Keratinocyte (primary cell): ENCODE measurements at regions not wholly inside any gene's neighbourhood (a gene's known extent, or its start where the extent isn't known, plus 50 kb on each side); places are given as distances from the start of the nearest gene placed in this dataset.

Experiments used
- DNase-seq: peaks from one replicate; pipeline ENCODE4 v3.0.0-alpha.2; 2011; ENCODE audit warnings: low read depth, missing footprints, low spot score
- FAIRE-seq: peaks from 2 replicates; lab custom pipeline; 2011; peaks lifted over from hg19 to GRCh38; lab: Jason Lieb, UNC
- H2AFZ ChIP-seq: 2 replicates; pipeline ENCODE4 v1.6.0; 2012; ENCODE audit warnings: low read length, control low read depth, inconsistent platforms; ENCODE audit not compliant: control insufficient read depth
- H3K27ac ChIP-seq: 2 replicates; pipeline ENCODE4 v1.5.1; 2011; ENCODE audit warnings: low read length; ENCODE audit not compliant: control insufficient read depth, insufficient read depth
- H3K27me3 ChIP-seq: 3 replicates; pipeline ENCODE4 v1.6.0; 2011; ENCODE audit warnings: low read length; ENCODE audit not compliant: control insufficient read depth, insufficient read depth; ENCODE audit errors: extremely low read depth
- H3K36me3 ChIP-seq, 2 experiments: 2 replicates in 1 of 2; 3 replicates in 1 of 2; pipeline ENCODE4 v1.5.1; 2011; ENCODE audit warnings: low read length in 2 of 2, mild to moderate bottlenecking in 1 of 2; ENCODE audit not compliant: control insufficient read depth in 2 of 2, insufficient read depth in 2 of 2; ENCODE audit errors: extremely low read depth in 1 of 2
- H3K4me1 ChIP-seq: 3 replicates; pipeline ENCODE4 v1.5.1; 2011; ENCODE audit warnings: low read length; ENCODE audit not compliant: control insufficient read depth, insufficient read depth; ENCODE audit errors: extremely low read depth
- H3K4me2 ChIP-seq: 3 replicates; pipeline ENCODE4 v1.6.0; 2011; ENCODE audit warnings: low read depth, low read length; ENCODE audit not compliant: control insufficient read depth, insufficient read depth; ENCODE audit errors: extremely low read depth
- H3K4me3 ChIP-seq, 3 experiments: fragments of 200-600 bp in 1 of 3; sonication (generic) in 1 of 3; 2 replicates in 2 of 3; 3 replicates in 1 of 3; pipeline ENCODE4 v1.5.1; 2011 to 2016; ENCODE audit warnings: low read length in 3 of 3, mild to moderate bottlenecking in 3 of 3, control low read depth in 2 of 3, inconsistent platforms in 1 of 3, low read depth in 1 of 3, mixed read lengths in 1 of 3, mixed run types in 1 of 3, moderate library complexity in 1 of 3; ENCODE audit not compliant: control insufficient read depth in 2 of 3, insufficient read depth in 2 of 3; ENCODE audit errors: extremely low read depth in 1 of 3
- H3K79me2 ChIP-seq: 2 replicates; pipeline ENCODE4 v1.6.0; 2012; ENCODE audit warnings: low read length; ENCODE audit not compliant: control insufficient read depth, insufficient read depth
- H3K9ac ChIP-seq: 3 replicates; pipeline ENCODE4 v1.6.0; 2011; ENCODE audit warnings: low read length; ENCODE audit not compliant: control insufficient read depth, insufficient read depth; ENCODE audit errors: extremely low read depth
- H3K9me1 ChIP-seq: 3 replicates; pipeline ENCODE4 v1.6.0; 2011; ENCODE audit warnings: low read length; ENCODE audit not compliant: control insufficient read depth, insufficient read depth; ENCODE audit errors: extremely low read depth
- H3K9me3 ChIP-seq: 2 replicates; pipeline ENCODE4 v1.5.1; 2012; ENCODE audit warnings: low read depth, low read length; ENCODE audit not compliant: control insufficient read depth
- H4K20me1 ChIP-seq: 3 replicates; pipeline ENCODE4 v1.6.0; 2011; ENCODE audit warnings: low read length; ENCODE audit not compliant: control insufficient read depth, insufficient read depth; ENCODE audit errors: extremely low read depth
- CTCF ChIP-seq, 3 experiments: IDR thresholded peaks in 1 of 3; conservative IDR thresholded peaks in 1 of 3; optimal IDR thresholded peaks in 1 of 3; 2 replicates in 2 of 3; 3 replicates in 1 of 3; pipeline versions ENCODE3 to v1.5.1; 2011; ENCODE audit warnings: low read length in 3 of 3, mild to moderate bottlenecking in 3 of 3, moderate library complexity in 2 of 3, control low read depth in 1 of 3, inconsistent platforms in 1 of 3; ENCODE audit not compliant: insufficient read depth in 2 of 3; ENCODE audit errors: extremely low read depth in 1 of 3
- EZH2 ChIP-seq: IDR thresholded peaks from one replicate; pipeline ENCODE4 v1.6.1; 2012; ENCODE audit warnings: inconsistent platforms, mild to moderate bottlenecking, low read length, moderate library complexity
- dilution Hi-C: fragments of 300-500 bp; cut with MboI; formaldehyde crosslinking; loops from one replicate; pipeline ENCODE4 v1.7.0; 2020; ENCODE audit warnings: low sequenced_read_pairs; ENCODE audit not compliant: extremely low pct_ligation_motif_present

GRCh38 chr5:2300421-2300820, 417.7 kb upstream of the IRX4 start:
- H3K4me2 ChIP-seq: no peak overlapping the region
- H2AFZ ChIP-seq: no peak overlapping the region
- H3K27ac ChIP-seq: no peak overlapping the region
- H4K20me1 ChIP-seq: no peaks in the 10 kb centered on the region
- DNase-seq (no peak), FAIRE-seq (no peak)
- no peak for TF ChIP-seq CTCF (optimal IDR thresholded peaks at IDR 0.05 in 1 of 3, IDR thresholded peaks at IDR 0.05 in 1 of 3, conservative IDR thresholded peaks at IDR 0.05 in 1 of 3; ENCODE audit: extremely low read depth in 1 of 3, insufficient read depth in 2 of 3, low read length in 3 of 3)
- TF ChIP-seq EZH2: no peak
- dilution Hi-C loops: no loop called here
- H3K79me2 ChIP-seq: no peaks in the 10 kb centered on the region
- no peaks in the 10 kb centered on the region for H3K4me1 ChIP-seq
- H3K27me3 ChIP-seq: no peaks in the 10 kb centered on the region
- H3K9me3 ChIP-seq: no peaks in the 10 kb centered on the region
- no peak overlapping the region for H3K4me3 ChIP-seq
- no peaks in the 10 kb centered on the region for H3K9me1 ChIP-seq
- H3K36me3 ChIP-seq: no peaks in the 10 kb centered on the region
- H3K9ac ChIP-seq: no peak overlapping the region

GRCh38 chr5:2299388-2300220, 416.9 kb upstream of the IRX4 start:
- no peak for TF ChIP-seq EZH2
- no peak for TF ChIP-seq CTCF (optimal IDR thresholded peaks at IDR 0.05 in 1 of 3, IDR thresholded peaks at IDR 0.05 in 1 of 3, conservative IDR thresholded peaks at IDR 0.05 in 1 of 3; ENCODE audit: extremely low read depth in 1 of 3, insufficient read depth in 2 of 3, low read length in 3 of 3)
- FAIRE-seq: no peak

More at GRCh38 chr5:2299388-2300220, 416.9 kb upstream of the IRX4 start:
- no peak overlapping the region for H3K4me2 ChIP-seq
- no peaks in the 10 kb centered on the region for H3K4me1 ChIP-seq
- no peak overlapping the region for H3K4me3 ChIP-seq
- no peaks in the 10 kb centered on the region for H3K36me3 ChIP-seq
- H2AFZ ChIP-seq: no peak overlapping the region
- no peaks in the 10 kb centered on the region for H4K20me1 ChIP-seq
- no peaks in the 10 kb centered on the region for H3K27me3 ChIP-seq
- H3K9ac ChIP-seq: no peak overlapping the region
- dilution Hi-C loops: no loop called here
- H3K27ac ChIP-seq: no peak overlapping the region
- no peaks in the 10 kb centered on the region for H3K9me1 ChIP-seq
- DNase-seq: no peak
- H3K9me3 ChIP-seq: no peaks in the 10 kb centered on the region
- no peaks in the 10 kb centered on the region for H3K79me2 ChIP-seq
